Lower leg skin (tissue), 4 donors: ENCODE measurements at regions not wholly inside any gene's neighbourhood (a gene's known extent, or its start where the extent isn't known, plus 50 kb on each side); places are given as distances from the start of the nearest gene placed in this dataset.

Experiments used
- DNase-seq, 2 donors: peaks; one replicate each; pipeline ENCODE4 v3.0.0-alpha.2; 2019; ENCODE audit warnings: low spot score in 2 of 2
- H3K4me3 ChIP-seq: fragments of 200-600 bp; sonication (generic); 2 replicates; pipeline ENCODE4 v1.5.1; 2017; ENCODE audit warnings: mild to moderate bottlenecking, low read depth; ENCODE audit not compliant: poor library complexity, severe bottlenecking
- CTCF ChIP-seq, 3 donors: fragments of 450-650 bp; IDR thresholded peaks; one replicate each; pipeline ENCODE4 v1.5.1; 2016; ENCODE audit warnings: antibody characterized with exemption in 3 of 3, mild to moderate bottlenecking in 3 of 3, moderate library complexity in 2 of 3
- POLR2A ChIP-seq, 2 donors: fragments of 450-650 bp; IDR thresholded peaks; one replicate each; pipeline ENCODE4 v1.6.1; 2016 to 2017; ENCODE audit warnings: antibody characterized with exemption in 2 of 2, mild to moderate bottlenecking in 1 of 2, moderate library complexity in 1 of 2
- WGBS, 2 donors: methylation state at CpG; one replicate each; pipeline ENCODE4 v1.1.5; 2018; 5-methylcytosine and 5-hydroxymethylcytosine counted together
- intact Hi-C: fragments of 100-400 bp; cut with DNase I; formaldehyde crosslinking; loops from one replicate; pipeline ENCODE4 v1.15.0; 2023; ENCODE audit warnings: low total_unique reads

- TF ChIP-seq CTCF (IDR thresholded peaks at IDR 0.05) (no peak), POLR2A (IDR thresholded peaks at IDR 0.05) (no peak)
- no peak for DNase-seq
- 87 to 89% methylated on average over 12 of the region's 12 CpGs for WGBS, 2 donors
- intact Hi-C loops = no loop called here
- H3K4me3 ChIP-seq = no peak overlapping the region
Measured at GRCh38 chr10:124265776-124266467, 152.8 kb downstream of the OAT start.

GRCh38 chr10:124265391-124265745 is 153.4 kb downstream of the OAT start:
- DNase-seq = no peak
- intact Hi-C loops = no loop called here

GRCh38 chr10:124264711-124265390 is 153.9 kb downstream of the OAT start:
- no peak for DNase-seq
- WGBS, 2 donors = 95 to 97% methylated on average over 17 of the region's 17 CpGs
- TF ChIP-seq CTCF (IDR thresholded peaks at IDR 0.05) (no peak), POLR2A (IDR thresholded peaks at IDR 0.05) (no peak)
- H3K4me3 ChIP-seq = no peak overlapping the region
- intact Hi-C loops = no loop called here

More at GRCh38 chr10:124265391-124265745, 153.4 kb downstream of the OAT start:
- WGBS, 2 donors = 62 to 76% methylated on average over 1 of the region's 1 CpG
- TF ChIP-seq POLR2A (IDR thresholded peaks at IDR 0.05) (no peak), CTCF (IDR thresholded peaks at IDR 0.05) (no peak)
- H3K4me3 ChIP-seq = no peak overlapping the region

- intact Hi-C loops = no loop called here
- TF ChIP-seq POLR2A (IDR thresholded peaks at IDR 0.05) (no peak), CTCF (IDR thresholded peaks at IDR 0.05) (no peak)
- 94 to 97% methylated on average over 7 of the region's 7 CpGs for WGBS, 2 donors
- H3K4me3 ChIP-seq = no peak overlapping the region
- DNase-seq = no peak
Measured at GRCh38 chr10:124264271-124264670, 154.5 kb downstream of the OAT start.

GRCh38 chr10:124263726-124264125 is 155.0 kb downstream of the OAT start:
- no peak overlapping the region for H3K4me3 ChIP-seq
- no peak for DNase-seq
- intact Hi-C loops = no loop called here
- 87 to 88% methylated on average over 5 of the region's 5 CpGs for WGBS, 2 donors
- no peak for TF ChIP-seq CTCF (IDR thresholded peaks at IDR 0.05)
- TF ChIP-seq POLR2A (IDR thresholded peaks at IDR 0.05) = no peak
